ENCODE measurements at regions not wholly inside any gene's neighbourhood (a gene's known extent, or its start where the extent isn't known, plus 50 kb on each side); places are given as distances from the start of the nearest gene placed in this dataset.

- H3K4me3 Mint-ChIP-seq, result no peak overlapping the region
- H3K4me1 Mint-ChIP-seq, result no peaks in the 10 kb centered on the region
- H3K27me3 Mint-ChIP-seq, result no peaks in the 10 kb centered on the region
- no peak for ATAC-seq
- H3K9me3 Mint-ChIP-seq, result peaks cover 0 to 3% of the 10 kb centered on the region in 2 donors
- DNase-seq, result no peak
- H3K27ac Mint-ChIP-seq, result no peak overlapping the region
Observed at GRCh38 chr10:83037653-83038052, 1101.7 kb upstream of the GHITM start.

GRCh38 chr10:83038631-83039030 lies 1100.7 kb upstream of the GHITM start:
- Mint-ChIP-seq H3K9me3 (peaks cover 0 to 3% of the 10 kb centered on the region in 2 donors), H3K4me3 (no peak overlapping the region), H3K27ac (no peak overlapping the region), H3K27me3 (no peaks in the 10 kb centered on the region), H3K4me1 (no peaks in the 10 kb centered on the region)
- ATAC-seq, result no peak
- DNase-seq, result no peak

GRCh38 chr10:83045731-83046130 lies 1093.6 kb upstream of the GHITM start:
- Mint-ChIP-seq H3K27me3 (no peaks in the 10 kb centered on the region), H3K4me3 (no peak overlapping the region), H3K27ac (no peak overlapping the region), H3K4me1 (no peaks in the 10 kb centered on the region), H3K9me3 (peaks cover 10 to 14% of the 10 kb centered on the region in 2 donors)
- DNase-seq, result no peak
- no peak for ATAC-seq

GRCh38 chr10:83050815-83051214 lies 1088.5 kb upstream of the GHITM start:
- Mint-ChIP-seq H3K4me1 (no peaks in the 10 kb centered on the region), H3K4me3 (no peak overlapping the region), H3K9me3 (peaks cover 0 to 13% of the 10 kb centered on the region in 2 donors), H3K27ac (no peak overlapping the region), H3K27me3 (no peaks in the 10 kb centered on the region)
- ATAC-seq (no peak), DNase-seq (no peak)

GRCh38 chr10:83062871-83063270 lies 1076.4 kb upstream of the GHITM start:
- Mint-ChIP-seq H3K9me3 (peaks cover 15 to 18% of the 10 kb centered on the region in 2 donors), H3K27ac (no peak overlapping the region), H3K27me3 (no peaks in the 10 kb centered on the region), H3K4me1 (no peaks in the 10 kb centered on the region), H3K4me3 (no peak overlapping the region)
- DNase-seq (no peak), ATAC-seq (no peak)

- no peak overlapping the region for H3K4me3 Mint-ChIP-seq
- no peaks in the 10 kb centered on the region for H3K27me3 Mint-ChIP-seq
- peaks cover 9 to 19% of the 10 kb centered on the region in 2 donors for H3K9me3 Mint-ChIP-seq
- ATAC-seq (no peak), DNase-seq (no peak)
- no peak overlapping the region for H3K27ac Mint-ChIP-seq
- no peaks in the 10 kb centered on the region for H3K4me1 Mint-ChIP-seq
Observed at GRCh38 chr10:83073472-83073871, 1065.8 kb upstream of the GHITM start.

GRCh38 chr10:83075016-83075814 lies 1064.1 kb upstream of the GHITM start:
- no peak for ATAC-seq
- Mint-ChIP-seq H3K27ac (no peak overlapping the region), H3K4me3 (no peak overlapping the region), H3K4me1 (no peaks in the 10 kb centered on the region), H3K27me3 (no peaks in the 10 kb centered on the region), H3K9me3 (peaks cover 10 to 19% of the 10 kb centered on the region in 2 donors)
- DNase-seq, result no peak

GRCh38 chr10:83075815-83076355 lies 1063.4 kb upstream of the GHITM start:
- Mint-ChIP-seq H3K4me1 (no peaks in the 10 kb centered on the region), H3K27ac (no peak overlapping the region), H3K4me3 (no peak overlapping the region), H3K9me3 (peaks cover 10 to 19% of the 10 kb centered on the region in 2 donors), H3K27me3 (no peaks in the 10 kb centered on the region)
- no peak for ATAC-seq
- no peak for DNase-seq

- H3K27ac Mint-ChIP-seq, result no peak overlapping the region
- H3K4me1 Mint-ChIP-seq, result no peaks in the 10 kb centered on the region
- no peak overlapping the region for H3K4me3 Mint-ChIP-seq
- DNase-seq (no peak), ATAC-seq (no peak)
- peaks cover 10 to 19% of the 10 kb centered on the region in 2 donors for H3K9me3 Mint-ChIP-seq
- no peaks in the 10 kb centered on the region for H3K27me3 Mint-ChIP-seq
Observed at GRCh38 chr10:83076443-83076842, 1062.9 kb upstream of the GHITM start.

GRCh38 chr10:83078160-83078559 lies 1061.1 kb upstream of the GHITM start:
- Mint-ChIP-seq H3K4me3 (no peak overlapping the region), H3K4me1 (no peaks in the 10 kb centered on the region), H3K9me3 (peaks cover 9 to 21% of the 10 kb centered on the region in 2 donors), H3K27ac (no peak overlapping the region), H3K27me3 (no peaks in the 10 kb centered on the region)
- DNase-seq (no peak), ATAC-seq (no peak)

- no peaks in the 10 kb centered on the region for H3K4me1 Mint-ChIP-seq
- ATAC-seq, result no peak
- H3K27ac Mint-ChIP-seq, result no peak overlapping the region
Observed at GRCh38 chr10:83078645-83079044, 1060.7 kb upstream of the GHITM start.

GRCh38 chr10:83083831-83084230 lies 1055.5 kb upstream of the GHITM start:
- Mint-ChIP-seq H3K4me3 (no peak overlapping the region), H3K27me3 (no peaks in the 10 kb centered on the region), H3K27ac (no peak overlapping the region), H3K4me1 (no peaks in the 10 kb centered on the region), H3K9me3 (peaks cover 8 to 15% of the 10 kb centered on the region in 2 donors)
- DNase-seq (no peak), ATAC-seq (no peak)

More at GRCh38 chr10:83078645-83079044, 1060.7 kb upstream of the GHITM start:
- no peak for DNase-seq
- no peak overlapping the region for H3K4me3 Mint-ChIP-seq
- peaks cover 5 to 21% of the 10 kb centered on the region in 2 donors for H3K9me3 Mint-ChIP-seq
- H3K27me3 Mint-ChIP-seq, result no peaks in the 10 kb centered on the region

- DNase-seq (no peak), ATAC-seq (no peak)
- Mint-ChIP-seq H3K4me3 (no peak overlapping the region), H3K9me3 (peaks cover 9 to 18% of the 10 kb centered on the region in 2 donors), H3K27ac (no peak overlapping the region), H3K4me1 (no peaks in the 10 kb centered on the region), H3K27me3 (no peaks in the 10 kb centered on the region)
Observed at GRCh38 chr10:83089335-83089734, 1050.0 kb upstream of the GHITM start.

- H3K4me1 Mint-ChIP-seq, result no peaks in the 10 kb centered on the region
- no peak for ATAC-seq
Observed at GRCh38 chr10:83104616-83105015, 1034.7 kb upstream of the GHITM start.

GRCh38 chr10:83108565-83109333 lies 1030.6 kb upstream of the GHITM start:
- no peaks in the 10 kb centered on the region for H3K4me1 Mint-ChIP-seq
- H3K27me3 Mint-ChIP-seq, result no peaks in the 10 kb centered on the region
- H3K4me3 Mint-ChIP-seq, result no peak overlapping the region
- no peak overlapping the region for H3K27ac Mint-ChIP-seq
- no peak for DNase-seq
- no peak for ATAC-seq
- H3K9me3 Mint-ChIP-seq, result peaks cover 21 to 42% of the 10 kb centered on the region in 2 donors

More at GRCh38 chr10:83104616-83105015, 1034.7 kb upstream of the GHITM start:
- peaks cover 5 to 24% of the 10 kb centered on the region in 2 donors for H3K9me3 Mint-ChIP-seq
- no peak for DNase-seq
- H3K27me3 Mint-ChIP-seq, result no peaks in the 10 kb centered on the region
- no peak overlapping the region for H3K4me3 Mint-ChIP-seq
- no peak overlapping the region for H3K27ac Mint-ChIP-seq

- H3K9me3 Mint-ChIP-seq, result peaks cover 0 to 5% of the 10 kb centered on the region in 2 donors
- DNase-seq, result no peak
- H3K27me3 Mint-ChIP-seq, result no peaks in the 10 kb centered on the region
- no peaks in the 10 kb centered on the region for H3K4me1 Mint-ChIP-seq
- H3K4me3 Mint-ChIP-seq, result no peak overlapping the region
- no peak for ATAC-seq
- no peak overlapping the region for H3K27ac Mint-ChIP-seq
Observed at GRCh38 chr10:83119346-83119745, 1020.0 kb upstream of the GHITM start.
